Heart left ventricle (tissue), 13 donors: ENCODE measurements at regions not wholly inside any gene's neighbourhood (a gene's known extent, or its start where the extent isn't known, plus 50 kb on each side); places are given as distances from the start of the nearest gene placed in this dataset.

Source experiments
- POLR2A ChIP-seq, 2 donors: fragments of 450-650 bp; IDR thresholded peaks; one replicate each; pipeline ENCODE4 v1.6.1; 2017; ENCODE audit warnings: antibody characterized with exemption in 2 of 2, mild to moderate bottlenecking in 2 of 2, moderate library complexity in 2 of 2
- TF ChIP-seq, protein P1 (sequence below), 12 donors: fragments of 200-600 bp; sonication (generic) in 4 of 12; IDR thresholded peaks; one replicate each; pipeline versions ENCODE4 v1.5.0 to v1.8.0; 2018 to 2022; ENCODE audit warnings: antibody characterized with exemption in 12 of 12, mild to moderate bottlenecking in 5 of 12
- donor health status: ischemic (EF 13 %, LVEDD 7.1; RV severe dilation, severe dysfunction).
- donor health status: DM: no; HTN: yes; CAD: no.
- donor health status: DM: no; HTN: no; CAD: no.
- donor health status: ischemic (EF 25% LVEDD 6.9; RV normal size, moderate dysfunction).
- donor health status: ischemic (EF 25% LVEDD 5.7; RV mildly dilated, moderate dysfunction).
- donor health status: ischemic (EF 35%, LVEDD 5.7; RV mildly dilated, moderate dysfunction).
- donor health status: nonischemic (EF 11% LVEDD 7.7; RV severe dilation, severe dysfunction).
- donor health status: DM: yes; HTN: yes; CAD: no.
- donor health status: PGD.
- donor health status: ischemic (EF 29% LVEDD 5.4; RV normal size, mild dysfunction).
- donor health status: nonischemic (EF 23%, LVEDD 6.1; RV moderate dilation, normal function).

DNA sequence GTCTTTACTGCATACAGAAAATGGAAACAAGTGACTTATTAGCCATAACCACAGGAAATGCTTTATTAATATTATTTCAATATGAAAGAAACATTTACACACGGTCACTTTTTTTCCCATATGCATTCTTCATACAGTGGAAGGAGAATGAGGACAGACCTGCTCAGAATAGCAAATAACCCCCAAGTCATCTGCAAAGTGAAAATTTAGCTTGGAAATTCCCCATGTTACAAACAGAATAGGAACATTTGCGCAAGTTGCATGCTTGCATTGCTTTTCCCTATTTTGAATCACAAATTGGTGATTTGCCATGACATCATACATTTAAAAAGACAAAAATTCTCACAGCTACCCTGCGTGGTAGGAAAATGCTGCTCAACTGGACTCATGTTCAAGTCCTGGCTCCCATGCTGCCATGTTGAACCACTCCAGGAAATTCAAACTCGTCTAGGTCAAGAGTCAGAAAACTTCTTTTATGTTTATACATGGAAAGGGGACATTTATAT, 102.0 kb downstream of the GP2 start:
- TF ChIP-seq, protein P1, sequence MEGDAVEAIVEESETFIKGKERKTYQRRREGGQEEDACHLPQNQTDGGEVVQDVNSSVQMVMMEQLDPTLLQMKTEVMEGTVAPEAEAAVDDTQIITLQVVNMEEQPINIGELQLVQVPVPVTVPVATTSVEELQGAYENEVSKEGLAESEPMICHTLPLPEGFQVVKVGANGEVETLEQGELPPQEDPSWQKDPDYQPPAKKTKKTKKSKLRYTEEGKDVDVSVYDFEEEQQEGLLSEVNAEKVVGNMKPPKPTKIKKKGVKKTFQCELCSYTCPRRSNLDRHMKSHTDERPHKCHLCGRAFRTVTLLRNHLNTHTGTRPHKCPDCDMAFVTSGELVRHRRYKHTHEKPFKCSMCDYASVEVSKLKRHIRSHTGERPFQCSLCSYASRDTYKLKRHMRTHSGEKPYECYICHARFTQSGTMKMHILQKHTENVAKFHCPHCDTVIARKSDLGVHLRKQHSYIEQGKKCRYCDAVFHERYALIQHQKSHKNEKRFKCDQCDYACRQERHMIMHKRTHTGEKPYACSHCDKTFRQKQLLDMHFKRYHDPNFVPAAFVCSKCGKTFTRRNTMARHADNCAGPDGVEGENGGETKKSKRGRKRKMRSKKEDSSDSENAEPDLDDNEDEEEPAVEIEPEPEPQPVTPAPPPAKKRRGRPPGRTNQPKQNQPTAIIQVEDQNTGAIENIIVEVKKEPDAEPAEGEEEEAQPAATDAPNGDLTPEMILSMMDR (IDR thresholded peaks at IDR 0.05): no peak
- no peak for TF ChIP-seq POLR2A (IDR thresholded peaks at IDR 0.05)
